Vagina (tissue), 2 donors: ENCODE measurements at regions not wholly inside any gene's neighbourhood (a gene's known extent, or its start where the extent isn't known, plus 50 kb on each side); places are given as distances from the start of the nearest gene placed in this dataset.

Experiments
- CTCF ChIP-seq, 3 experiments: fragments of 450-650 bp in 2 of 3; fragments of 200-600 bp in 1 of 3; sonication (generic) in 1 of 3; IDR thresholded peaks; one replicate each; pipeline ENCODE4 v1.5.1; 2017 to 2019; ENCODE audit warnings: antibody characterized with exemption in 3 of 3, mild to moderate bottlenecking in 2 of 3, moderate library complexity in 2 of 3
- POLR2AphosphoS5 ChIP-seq, 2 donors: sonication (generic); formaldehyde crosslinking; IDR thresholded peaks; one replicate each; pipeline ENCODE4 v1.9.0; 2017; ENCODE audit warnings: antibody characterized with exemption in 2 of 2, mild to moderate bottlenecking in 2 of 2, low read depth in 1 of 2; ENCODE audit not compliant: insufficient read depth in 1 of 2

GRCh38 chr5:163571744-163572143 is 66.3 kb downstream of the MAT2B start:
- TF ChIP-seq CTCF (IDR thresholded peaks at IDR 0.05): no peak
- no peak for TF ChIP-seq POLR2AphosphoS5 (IDR thresholded peaks at IDR 0.05; ENCODE audit: insufficient read depth in 1 of 2, low read depth in 1 of 2)
